ENCODE measurements at regions not wholly inside any gene's neighbourhood (a gene's known extent, or its start where the extent isn't known, plus 50 kb on each side); places are given as distances from the start of the nearest gene placed in this dataset.

- no peak for TF ChIP-seq CTCF (IDR thresholded peaks at IDR 0.05)
- Histone ChIP-seq H3K9me3 (no peaks in the 10 kb centered on the region), H3K27me3 (no peaks in the 10 kb centered on the region), H3K4me1 (no peaks in the 10 kb centered on the region), H3K27ac (no peak overlapping the region), H3K4me3 (no peak overlapping the region), H3K36me3 (no peaks in the 10 kb centered on the region)
- intact Hi-C loops (cut with DNase I): no loop called here
- DNase-seq (no peak), ATAC-seq (no peak)
Observed at GRCh38 chr2:147679191-147679954, 165.5 kb upstream of the ACVR2A start.

GRCh38 chr2:147665105-147665504 is 179.7 kb upstream of the ACVR2A start:
- no peak overlapping the region for H3K27ac ChIP-seq
- DNase-seq: no peak
- H3K36me3 ChIP-seq: no peaks in the 10 kb centered on the region
- peak; percentile 44 for ATAC-seq
- no peak overlapping the region for H3K4me3 ChIP-seq
- H3K4me1 ChIP-seq: no peaks in the 10 kb centered on the region
- intact Hi-C loops (cut with DNase I): no loop called here
- TF ChIP-seq CTCF (IDR thresholded peaks at IDR 0.05): no peak
- no peaks in the 10 kb centered on the region for H3K9me3 ChIP-seq
- no peaks in the 10 kb centered on the region for H3K27me3 ChIP-seq

GRCh38 chr2:147663962-147664361 is 180.9 kb upstream of the ACVR2A start:
- no peak overlapping the region for H3K4me3 ChIP-seq
- peak overlapping the region; percentile 0 for H3K27ac ChIP-seq
- no peaks in the 10 kb centered on the region for H3K9me3 ChIP-seq
- intact Hi-C loops (cut with DNase I): no loop called here
- H3K36me3 ChIP-seq: no peaks in the 10 kb centered on the region
- no peaks in the 10 kb centered on the region for H3K27me3 ChIP-seq
- DNase-seq (no peak), ATAC-seq (peak; percentile 21)
- H3K4me1 ChIP-seq: no peaks in the 10 kb centered on the region
- TF ChIP-seq CTCF (IDR thresholded peaks at IDR 0.05): no peak

GRCh38 chr2:147663153-147663961 is 181.5 kb upstream of the ACVR2A start:
- H3K36me3 ChIP-seq: no peaks in the 10 kb centered on the region
- no peak for TF ChIP-seq CTCF (IDR thresholded peaks at IDR 0.05)
- no peaks in the 10 kb centered on the region for H3K27me3 ChIP-seq
- H3K4me1 ChIP-seq: no peaks in the 10 kb centered on the region
- intact Hi-C loops (cut with DNase I): no loop called here
- DNase-seq (no peak), ATAC-seq (peak; percentile 20)
- peak overlapping the region; percentile 0 for H3K27ac ChIP-seq
- no peaks in the 10 kb centered on the region for H3K9me3 ChIP-seq
- H3K4me3 ChIP-seq: no peak overlapping the region

- intact Hi-C loops (cut with DNase I): no loop called here
- DNase-seq: no peak
- Histone ChIP-seq H3K4me3 (no peak overlapping the region), H3K27me3 (no peaks in the 10 kb centered on the region), H3K9me3 (no peaks in the 10 kb centered on the region), H3K27ac (no peak overlapping the region), H3K36me3 (no peaks in the 10 kb centered on the region), H3K4me1 (no peaks in the 10 kb centered on the region)
- no peak for TF ChIP-seq CTCF (IDR thresholded peaks at IDR 0.05)
- no peak for ATAC-seq
Observed at GRCh38 chr2:147662221-147662620, 182.6 kb upstream of the ACVR2A start.
